Keratinocyte (primary cell): ENCODE measurements at regions not wholly inside any gene's neighbourhood (a gene's known extent, or its start where the extent isn't known, plus 50 kb on each side); places are given as distances from the start of the nearest gene placed in this dataset.

ENCODE experiments used
- EZH2 ChIP-seq: IDR thresholded peaks from one replicate; pipeline ENCODE4 v1.6.1; 2012; ENCODE audit warnings: inconsistent platforms, mild to moderate bottlenecking, low read length, moderate library complexity
- TF ChIP-seq, protein P1 (sequence below), 3 experiments: IDR thresholded peaks in 1 of 3; conservative IDR thresholded peaks in 1 of 3; optimal IDR thresholded peaks in 1 of 3; 2 replicates in 2 of 3; 3 replicates in 1 of 3; pipeline versions ENCODE3 to v1.5.1; 2011; ENCODE audit warnings: low read length in 3 of 3, mild to moderate bottlenecking in 3 of 3, moderate library complexity in 2 of 3, control low read depth in 1 of 3, inconsistent platforms in 1 of 3; ENCODE audit not compliant: insufficient read depth in 2 of 3; ENCODE audit errors: extremely low read depth in 1 of 3

DNA sequence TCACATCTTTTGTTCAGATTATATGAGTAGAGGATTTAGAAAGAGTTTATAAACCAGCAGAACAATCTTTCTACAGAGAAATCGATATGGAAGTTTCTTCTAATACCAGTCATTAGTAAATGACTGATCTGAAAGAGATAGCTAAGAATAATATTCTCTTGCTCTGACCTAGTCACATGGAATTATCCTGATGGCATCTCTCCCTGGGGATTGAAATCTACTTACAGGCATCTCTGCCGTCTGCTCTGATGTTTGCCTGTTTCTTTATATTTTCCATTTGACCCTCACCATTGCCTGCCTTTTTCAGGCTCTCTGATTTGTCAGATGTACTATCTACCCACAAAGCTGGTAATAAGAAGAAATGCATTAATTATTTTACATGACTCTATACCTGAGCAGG lies 1157.3 kb downstream of the PCDH7 start:
- TF ChIP-seq, protein P1, sequence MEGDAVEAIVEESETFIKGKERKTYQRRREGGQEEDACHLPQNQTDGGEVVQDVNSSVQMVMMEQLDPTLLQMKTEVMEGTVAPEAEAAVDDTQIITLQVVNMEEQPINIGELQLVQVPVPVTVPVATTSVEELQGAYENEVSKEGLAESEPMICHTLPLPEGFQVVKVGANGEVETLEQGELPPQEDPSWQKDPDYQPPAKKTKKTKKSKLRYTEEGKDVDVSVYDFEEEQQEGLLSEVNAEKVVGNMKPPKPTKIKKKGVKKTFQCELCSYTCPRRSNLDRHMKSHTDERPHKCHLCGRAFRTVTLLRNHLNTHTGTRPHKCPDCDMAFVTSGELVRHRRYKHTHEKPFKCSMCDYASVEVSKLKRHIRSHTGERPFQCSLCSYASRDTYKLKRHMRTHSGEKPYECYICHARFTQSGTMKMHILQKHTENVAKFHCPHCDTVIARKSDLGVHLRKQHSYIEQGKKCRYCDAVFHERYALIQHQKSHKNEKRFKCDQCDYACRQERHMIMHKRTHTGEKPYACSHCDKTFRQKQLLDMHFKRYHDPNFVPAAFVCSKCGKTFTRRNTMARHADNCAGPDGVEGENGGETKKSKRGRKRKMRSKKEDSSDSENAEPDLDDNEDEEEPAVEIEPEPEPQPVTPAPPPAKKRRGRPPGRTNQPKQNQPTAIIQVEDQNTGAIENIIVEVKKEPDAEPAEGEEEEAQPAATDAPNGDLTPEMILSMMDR (optimal IDR thresholded peaks at IDR 0.05 in 1 of 3, IDR thresholded peaks at IDR 0.05 in 1 of 3, conservative IDR thresholded peaks at IDR 0.05 in 1 of 3; ENCODE audit: extremely low read depth in 1 of 3, insufficient read depth in 2 of 3, low read length in 3 of 3): no peak
- TF ChIP-seq EZH2: no peak
